ENCODE measurements at regions not wholly inside any gene's neighbourhood (a gene's known extent, or its start where the extent isn't known, plus 50 kb on each side); places are given as distances from the start of the nearest gene placed in this dataset.
A peak's percentile ranks its signal among the peaks of the same experiment; 100 is the strongest.

GRCh38 chr16:87054154-87054553, 263.0 kb downstream of the C16orf95 start:
- 96% methylated on average over 5 of the region's 5 CpGs for WGBS (ENCODE audit: low lambda C conversion rate, missing lambda C conversion rate)
- Histone ChIP-seq H3K9me2 (replicated peaks; ENCODE audit: insufficient read depth) (no peaks in the 10 kb centered on the region), H3K79me2 (no peaks in the 10 kb centered on the region), H3K27ac (no peak overlapping the region), H3K36me3 (replicated peaks; ENCODE audit: insufficient read depth, low read depth) (no peaks in the 10 kb centered on the region), H3K27me3 (peaks cover 10% of the 10 kb centered on the region), H4K20me1 (ENCODE audit: insufficient read depth, poor library complexity, severe bottlenecking) (no peaks in the 10 kb centered on the region), H2AFZ (no peak overlapping the region), H3K4me3 (no peak overlapping the region), H3K4me2 (no peak overlapping the region), H3K4me1 (ENCODE audit: insufficient read depth) (no peaks in the 10 kb centered on the region), H3K9me3 (ENCODE audit: low read depth) (no peaks in the 10 kb centered on the region)
- DNase-seq (ENCODE audit: low spot score), result no peak
- TF ChIP-seq EZH2 (IDR thresholded peaks at IDR 0.05; ENCODE audit: borderline replicate concordance) (no peak), CTCF (IDR thresholded peaks at IDR 0.05; ENCODE audit: poor library complexity) (no peak), EZH2phosphoT487 (IDR thresholded peaks at IDR 0.05; ENCODE audit: low read depth, severe bottlenecking, unreplicated experiment) (no peak)

GRCh38 chr16:87054856-87055255, 262.3 kb downstream of the C16orf95 start:
- WGBS (ENCODE audit: low lambda C conversion rate, missing lambda C conversion rate), result 88% methylated on average over 4 of the region's 4 CpGs
- Histone ChIP-seq H3K36me3 (replicated peaks; ENCODE audit: insufficient read depth, low read depth) (no peaks in the 10 kb centered on the region), H3K4me2 (no peak overlapping the region), H3K79me2 (no peaks in the 10 kb centered on the region), H3K27ac (no peak overlapping the region), H3K9me3 (ENCODE audit: low read depth) (no peaks in the 10 kb centered on the region), H3K27me3 (peaks cover 9% of the 10 kb centered on the region), H3K4me1 (ENCODE audit: insufficient read depth) (no peaks in the 10 kb centered on the region), H4K20me1 (ENCODE audit: insufficient read depth, poor library complexity, severe bottlenecking) (no peaks in the 10 kb centered on the region), H3K4me3 (no peak overlapping the region), H3K9me2 (replicated peaks; ENCODE audit: insufficient read depth) (no peaks in the 10 kb centered on the region), H2AFZ (no peak overlapping the region)
- no peak for DNase-seq (ENCODE audit: low spot score)
- no peak for TF ChIP-seq CTCF (IDR thresholded peaks at IDR 0.05; ENCODE audit: poor library complexity)

DNA sequence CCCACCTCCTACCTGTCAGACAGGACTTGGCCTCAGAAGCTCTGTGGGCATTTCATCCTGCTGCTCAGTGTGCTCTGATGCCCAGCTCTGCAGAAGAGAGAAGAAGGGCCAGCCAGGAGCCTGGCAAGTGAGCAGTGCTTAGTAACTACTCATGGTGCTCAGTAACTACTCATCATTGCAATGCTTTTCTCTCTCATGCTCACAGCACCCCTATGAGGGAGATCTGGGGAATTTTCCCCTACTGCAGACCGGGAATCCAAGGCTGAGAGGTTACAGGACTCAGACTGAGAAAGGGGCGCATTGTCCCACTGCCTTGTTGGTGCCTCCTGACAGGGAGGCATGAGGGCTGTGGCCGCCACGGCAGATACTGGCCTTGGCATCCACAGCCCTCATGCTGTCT, 261.1 kb downstream of the C16orf95 start:
- no peaks in the 10 kb centered on the region for H3K9me2 ChIP-seq (replicated peaks; ENCODE audit: insufficient read depth)
- no peak overlapping the region for H3K4me3 ChIP-seq
- no peak overlapping the region for H3K27ac ChIP-seq
- WGBS (ENCODE audit: low lambda C conversion rate, missing lambda C conversion rate), result 80% methylated on average over 4 of the region's 4 CpGs
- H3K4me1 ChIP-seq (ENCODE audit: insufficient read depth), result no peaks in the 10 kb centered on the region
- no peaks in the 10 kb centered on the region for H3K9me3 ChIP-seq (ENCODE audit: low read depth)
- no peak overlapping the region for H3K4me2 ChIP-seq
- H4K20me1 ChIP-seq (ENCODE audit: insufficient read depth, poor library complexity, severe bottlenecking), result no peaks in the 10 kb centered on the region
- H3K36me3 ChIP-seq (replicated peaks; ENCODE audit: insufficient read depth, low read depth), result no peaks in the 10 kb centered on the region
- H3K79me2 ChIP-seq, result no peaks in the 10 kb centered on the region
- no peak for DNase-seq (ENCODE audit: low spot score)
- TF ChIP-seq EZH2 (IDR thresholded peaks at IDR 0.05; ENCODE audit: borderline replicate concordance) (no peak), EZH2phosphoT487 (IDR thresholded peaks at IDR 0.05; ENCODE audit: low read depth, severe bottlenecking, unreplicated experiment) (no peak), CTCF (IDR thresholded peaks at IDR 0.05; ENCODE audit: poor library complexity) (peak; percentile 9)
- H2AFZ ChIP-seq, result no peak overlapping the region
- H3K27me3 ChIP-seq, result peaks cover 16% of the 10 kb centered on the region

- Histone ChIP-seq H3K27ac (no peak overlapping the region), H2AFZ (no peak overlapping the region), H3K4me1 (ENCODE audit: insufficient read depth) (no peaks in the 10 kb centered on the region), H3K4me3 (no peak overlapping the region), H3K4me2 (no peak overlapping the region), H3K9me2 (replicated peaks; ENCODE audit: insufficient read depth) (no peaks in the 10 kb centered on the region), H3K9me3 (ENCODE audit: low read depth) (no peaks in the 10 kb centered on the region), H3K79me2 (no peaks in the 10 kb centered on the region), H3K27me3 (peaks cover 19% of the 10 kb centered on the region), H3K36me3 (replicated peaks; ENCODE audit: insufficient read depth, low read depth) (no peaks in the 10 kb centered on the region), H4K20me1 (ENCODE audit: insufficient read depth, poor library complexity, severe bottlenecking) (no peaks in the 10 kb centered on the region)
- WGBS (ENCODE audit: low lambda C conversion rate, missing lambda C conversion rate), result 71% methylated on average over 11 of the region's 15 CpGs
- TF ChIP-seq EZH2 (IDR thresholded peaks at IDR 0.05; ENCODE audit: borderline replicate concordance), result no peak
- DNase-seq (ENCODE audit: low spot score), result no peak
These were observed 260.6 kb downstream of the C16orf95 start for GRCh38 chr16:87056551-87056950.

Measured in hepatocyte (in vitro differentiated cells).